ENCODE measurements at regions not wholly inside any gene's neighbourhood (a gene's known extent, or its start where the extent isn't known, plus 50 kb on each side); places are given as distances from the start of the nearest gene placed in this dataset.

- ChIA-PET CTCF (ENCODE audit: low intra/inter-chr PET ratio, low total read pairs) (no interaction called here), POLR2A (no interaction called here)
- WGBS (ENCODE audit: low lambda C conversion rate) = 26% methylated on average over 7 of the region's 7 CpGs
- BruUV-seq (replicated peaks) = no TSS peak
- Histone ChIP-seq H3K27me3 (ENCODE audit: control insufficient read depth in 1 of 2, insufficient read depth in 2 of 2, low read length in 2 of 2) (no peaks in the 10 kb centered on the region), H2AFZ (ENCODE audit: low read length) (no peak overlapping the region), H4K20me1 (ENCODE audit: insufficient read depth, low read length) (no peaks in the 10 kb centered on the region), H3K9me3 (ENCODE audit: low read length) (no peaks in the 10 kb centered on the region), H3K9ac (ENCODE audit: insufficient read depth, low read depth, low read length) (no peak overlapping the region), H3K27ac (ENCODE audit: extremely low read length, insufficient read depth, low read length) (no peak overlapping the region), H3K4me2 (ENCODE audit: low read depth, low read length) (no peak overlapping the region), H3K79me2 (ENCODE audit: insufficient read depth, low read length) (no peaks in the 10 kb centered on the region), H3K4me3 (replicated peaks in 1 of 3; ENCODE audit: insufficient read depth in 1 of 3, low read depth in 2 of 3, low read length in 3 of 3) (no peak overlapping the region), H3K4me1 (ENCODE audit: insufficient read depth, low read length) (no peaks in the 10 kb centered on the region), H3K36me3 (replicated peaks in 1 of 2; ENCODE audit: control insufficient read depth in 1 of 2, insufficient read depth in 2 of 2, low read length in 2 of 2) (no peaks in the 10 kb centered on the region)
- FAIRE-seq (no peak), ATAC-seq (no peak), DNase-seq (ENCODE audit: low spot score) (no peak)
- TF ChIP-seq TARDBP (CRISPR knock-in tag; IDR thresholded peaks at IDR 0.05) (no peak), ZBED4 (CRISPR knock-in tag; IDR thresholded peaks at IDR 0.05; ENCODE audit: borderline replicate concordance) (no peak), MIXL1 (CRISPR knock-in tag; IDR thresholded peaks at IDR 0.05) (no peak), LRRFIP1 (CRISPR knock-in tag; conservative IDR thresholded peaks at IDR 0.05) (no peak), GABPA (IDR thresholded peaks at IDR 0.05; ENCODE audit: low read depth, low read length) (no peak), GABPA (CRISPR knock-in tag; IDR thresholded peaks at IDR 0.05; ENCODE audit: low read depth) (no peak), ZMAT3 (CRISPR knock-in tag; conservative IDR thresholded peaks at IDR 0.05) (no peak), MTERF4 (CRISPR knock-in tag; IDR thresholded peaks at IDR 0.05) (no peak), ZNF780A (CRISPR knock-in tag; IDR thresholded peaks at IDR 0.05) (no peak), ZBTB42 (CRISPR knock-in tag; IDR thresholded peaks at IDR 0.05) (no peak), ZFP41 (CRISPR knock-in tag; IDR thresholded peaks at IDR 0.05; ENCODE audit: borderline replicate concordance) (no peak), ZBTB1 (CRISPR knock-in tag; IDR thresholded peaks at IDR 0.05; ENCODE audit: borderline replicate concordance) (no peak), DPF2 (CRISPR knock-in tag; IDR thresholded peaks at IDR 0.05; ENCODE audit: borderline replicate concordance, low read depth) (no peak), POLR2AphosphoS2 (IDR thresholded peaks at IDR 0.05; ENCODE audit: low read depth, low read length) (no peak), ZNF557 (CRISPR knock-in tag; IDR thresholded peaks at IDR 0.05) (no peak)
- intact Hi-C loops (cut with micrococcal nuclease; ENCODE audit: unreplicated experiment) = no loop called here
- in situ Hi-C loops (cut with HindIII; ENCODE audit: extremely low pct_ligation_motif_present, low pct_unique_long_range_greater_than_20kb) = no loop called here
These were observed 245.1 kb upstream of the C9orf72 start for GRCh38 chr9:27818348-27818747.
